H1 (cell line): ENCODE measurements at regions not wholly inside any gene's neighbourhood (a gene's known extent, or its start where the extent isn't known, plus 50 kb on each side); places are given as distances from the start of the nearest gene placed in this dataset.

Experiments
- CTCF ChIA-PET: fragments of 300-600 bp; sonication (Branson Sonifier 250); formaldehyde crosslinking; loops from one replicate; lab custom pipeline; 2021; ENCODE audit not compliant: partially characterized antibody; lab: Charles Lee
- POLR2A ChIA-PET: fragments of 300-600 bp; sonication (Branson Sonifier 250); formaldehyde crosslinking; loops from one replicate; lab custom pipeline; 2021; ENCODE audit warnings: inconsistent platforms; ENCODE audit not compliant: partially characterized antibody; lab: Charles Lee
- DNase-seq, 2 experiments: peaks; one replicate each; pipeline versions ENCODE4 v3.0.0 to v3.0.0-alpha.2; 2010 to 2022; ENCODE audit warnings: low spot score in 2 of 2, low read depth in 1 of 2, mixed read lengths in 1 of 2
- FAIRE-seq: peaks from 2 replicates; lab custom pipeline; 2011; peaks lifted over from hg19 to GRCh38; lab: Jason Lieb, UNC
- H2AFZ ChIP-seq: 2 replicates; pipeline ENCODE4 v1.8.1; 2012; ENCODE audit warnings: low read length, inconsistent platforms
- H2AK5ac ChIP-seq: 2 replicates; pipeline ENCODE4 v1.6.1; 2013; ENCODE audit warnings: low read depth, low read length
- H2BK120ac ChIP-seq: replicated peaks from 2 replicates; pipeline ENCODE3; 2013; ENCODE audit warnings: low read depth, low read length, inconsistent platforms
- H2BK12ac ChIP-seq: 2 replicates; pipeline ENCODE4 v1.6.1; 2013; ENCODE audit warnings: low read depth, low read length
- H2BK15ac ChIP-seq: 2 replicates; pipeline ENCODE4 v1.6.1; 2013; ENCODE audit warnings: low read length
- H2BK20ac ChIP-seq: 2 replicates; pipeline ENCODE4 v1.6.1; 2013; ENCODE audit warnings: low read length
- H2BK5ac ChIP-seq: 2 replicates; pipeline ENCODE4 v1.6.1; 2013; ENCODE audit warnings: low read depth, low read length
- H3K14ac ChIP-seq: 2 replicates; pipeline ENCODE4 v1.6.1; 2013; ENCODE audit warnings: inconsistent platforms; ENCODE audit not compliant: insufficient read length
- H3K18ac ChIP-seq: 2 replicates; pipeline ENCODE4 v1.6.1; 2013; ENCODE audit warnings: low read length; ENCODE audit errors: extremely low read depth
- H3K23ac ChIP-seq: 2 replicates; pipeline ENCODE4 v1.6.1; 2013; ENCODE audit warnings: inconsistent platforms; ENCODE audit not compliant: insufficient read length
- H3K23me2 ChIP-seq: 2 replicates; pipeline ENCODE4 v1.6.1; 2013; ENCODE audit warnings: low read depth, low read length
- H3K27ac ChIP-seq: 2 replicates; pipeline ENCODE4 v1.6.1; 2011; ENCODE audit warnings: low read depth, low read length, inconsistent platforms
- H3K27me3 ChIP-seq, 4 experiments: replicated peaks in 1 of 4; 1 replicate in 1 of 4; 2 replicates in 3 of 4; pipeline versions ENCODE4 v1.6.1 to v1.8.1; 2011 to 2013; ENCODE audit warnings: low read length in 3 of 4, mild to moderate bottlenecking in 3 of 4, inconsistent platforms in 2 of 4, mixed read lengths in 2 of 4, moderate library complexity in 1 of 4; ENCODE audit not compliant: control insufficient read depth in 3 of 4, insufficient read depth in 3 of 4; ENCODE audit errors: extremely low read depth in 1 of 4
- H3K36me3 ChIP-seq, 4 experiments: 2 replicates each; pipeline versions ENCODE4 v1.6.1 to v1.8.1; 2011 to 2013; ENCODE audit warnings: mild to moderate bottlenecking in 4 of 4, low read length in 3 of 4, moderate library complexity in 2 of 4, control low read depth in 1 of 4, inconsistent platforms in 1 of 4; ENCODE audit not compliant: insufficient read depth in 4 of 4, control insufficient read depth in 2 of 4
- H3K4ac ChIP-seq: replicated peaks from 2 replicates; pipeline ENCODE3; 2013; ENCODE audit warnings: low read length, low read depth, mixed read lengths, inconsistent platforms; ENCODE audit not compliant: insufficient read length
- H3K4me1 ChIP-seq, 4 experiments: replicated peaks in 1 of 4; 1 replicate in 1 of 4; 2 replicates in 3 of 4; pipeline versions ENCODE4 v1.6.1 to v1.8.1; 2011 to 2013; ENCODE audit warnings: low read length in 3 of 4, inconsistent platforms in 2 of 4, mixed read lengths in 1 of 4; ENCODE audit not compliant: insufficient read depth in 4 of 4, control insufficient read depth in 3 of 4
- H3K4me2 ChIP-seq, 2 experiments: 2 replicates each; pipeline versions ENCODE4 v1.6.1 to v1.8.1; 2011 to 2013; ENCODE audit warnings: low read depth in 2 of 2, low read length in 2 of 2, control low read depth in 1 of 2, inconsistent platforms in 1 of 2, mild to moderate bottlenecking in 1 of 2; ENCODE audit not compliant: insufficient read depth in 1 of 2
- H3K4me3 ChIP-seq, 4 experiments: fragments of 200-600, 300-600 bp in 1 of 4; sonication (generic), shearing (Covaris generic), sonication (Bioruptor Twin) in 1 of 4; 2 replicates each; pipeline versions ENCODE4 v1.5.1 to v1.8.1; 2011 to 2016; ENCODE audit warnings: low read length in 4 of 4, low read depth in 3 of 4, control low read depth in 2 of 4, inconsistent platforms in 2 of 4, mild to moderate bottlenecking in 2 of 4, mixed read lengths in 1 of 4, moderate library complexity in 1 of 4; ENCODE audit not compliant: insufficient read depth in 2 of 4; ENCODE audit errors: extremely low read depth in 1 of 4
- H3K56ac ChIP-seq: replicated peaks from 2 replicates; pipeline ENCODE3; 2013; ENCODE audit warnings: low read depth, mild to moderate bottlenecking, mixed read lengths, low read length, inconsistent platforms; ENCODE audit not compliant: insufficient read length
- H3K79me1 ChIP-seq: 2 replicates; pipeline ENCODE4 v1.6.1; 2013; ENCODE audit warnings: low read depth, low read length, control low read depth
- H3K79me2 ChIP-seq, 2 experiments: 2 replicates each; pipeline versions ENCODE4 v1.6.1 to v1.8.1; 2012 to 2013; ENCODE audit warnings: low read length in 2 of 2, mild to moderate bottlenecking in 2 of 2, inconsistent platforms in 1 of 2; ENCODE audit not compliant: insufficient read depth in 2 of 2, control insufficient read depth in 1 of 2
- H3K9ac ChIP-seq, 4 experiments: replicated peaks in 1 of 4; 1 replicate in 1 of 4; 2 replicates in 3 of 4; pipeline versions ENCODE4 v1.6.1 to v1.8.1; 2011 to 2013; ENCODE audit warnings: low read depth in 3 of 4, low read length in 3 of 4, control low read depth in 2 of 4, mild to moderate bottlenecking in 2 of 4, moderate library complexity in 2 of 4, inconsistent platforms in 1 of 4; ENCODE audit errors: extremely low read depth in 1 of 4
- H3K9me3 ChIP-seq, 2 experiments: 2 replicates each; pipeline versions ENCODE4 v1.6.1 to v1.8.1; 2012 to 2013; ENCODE audit warnings: mild to moderate bottlenecking in 2 of 2, moderate library complexity in 2 of 2, control low read depth in 1 of 2, inconsistent platforms in 1 of 2, low read depth in 1 of 2, low read length in 1 of 2, mixed read lengths in 1 of 2; ENCODE audit not compliant: insufficient read depth in 2 of 2
- H4K20me1 ChIP-seq, 2 experiments: replicated peaks in 1 of 2; 2 replicates each; pipeline versions ENCODE3 to v1.8.1; 2011 to 2013; ENCODE audit warnings: inconsistent platforms in 2 of 2, low read length in 2 of 2, mild to moderate bottlenecking in 1 of 2; ENCODE audit not compliant: insufficient read depth in 2 of 2, control insufficient read depth in 1 of 2
- H4K5ac ChIP-seq: 2 replicates; pipeline ENCODE4 v1.6.1; 2013; ENCODE audit warnings: low read length, low read depth, mixed read lengths, inconsistent platforms; ENCODE audit not compliant: insufficient read length
- H4K8ac ChIP-seq: 2 replicates; pipeline ENCODE4 v1.8.0; 2013; ENCODE audit warnings: mild to moderate bottlenecking, moderate library complexity, low read length, inconsistent platforms; ENCODE audit not compliant: insufficient read depth; ENCODE audit errors: extremely low read depth
- H4K91ac ChIP-seq: replicated peaks from 2 replicates; pipeline ENCODE3; 2013; ENCODE audit warnings: low read length, mixed read lengths, inconsistent platforms; ENCODE audit not compliant: insufficient read length
- FOSL1 ChIP-seq: IDR thresholded peaks from 2 replicates; pipeline ENCODE4 v1.6.1; 2011; ENCODE audit warnings: mild to moderate bottlenecking, low read depth, low read length, moderate library complexity; ENCODE audit not compliant: insufficient read depth
- GABPA ChIP-seq: IDR thresholded peaks from 2 replicates; pipeline ENCODE4 v1.6.1; 2011; ENCODE audit warnings: mild to moderate bottlenecking, low read length, moderate library complexity, borderline replicate concordance; ENCODE audit not compliant: insufficient read depth
- HDAC2 ChIP-seq, 2 experiments: fragments of 300-600 bp in 1 of 2; sonication (generic) in 1 of 2; IDR thresholded peaks; 2 replicates each; pipeline ENCODE4 v1.6.1; 2011 to 2012; ENCODE audit warnings: low read depth in 2 of 2, low read length in 2 of 2, mild to moderate bottlenecking in 2 of 2, moderate library complexity in 2 of 2, borderline replicate concordance in 1 of 2, inconsistent platforms in 1 of 2
- SP4 ChIP-seq: IDR thresholded peaks from 2 replicates; pipeline ENCODE4 v1.6.1; 2012; ENCODE audit warnings: low read length, inconsistent platforms
- WGBS, 2 experiments: shearing (Covaris generic) in 1 of 2; methylation state at CpG; one replicate each; pipeline versions ENCODE4 v1.1.6 to v1.1.7; 2013 to 2015; ENCODE audit warnings: low lambda C conversion rate in 2 of 2, mixed read lengths in 2 of 2, inconsistent platforms in 1 of 2, low coverage in 1 of 2, missing lambda C conversion rate in 1 of 2; ENCODE audit not compliant: insufficient replicate concordance in 2 of 2, insufficient coverage in 1 of 2, insufficient read length in 1 of 2; ENCODE audit errors: extremely low coverage in 1 of 2, missing lambda C conversion rate in 1 of 2; 5-methylcytosine and 5-hydroxymethylcytosine counted together

- 95% methylated on average over 9 of the region's 9 CpGs; no CpG with 5 or more reads in 1 of the 2 experiments for WGBS, 2 experiments
- TF ChIP-seq SP4 (no peak), HDAC2 (IDR thresholded peaks at IDR 0.05; ENCODE audit: borderline replicate concordance in 1 of 2, low read depth in 2 of 2, low read length in 2 of 2) (no peak), GABPA (no peak), FOSL1 (no peak)
- no peak overlapping the region for H2BK120ac ChIP-seq
These were observed 51.4 kb upstream of the KANK4 start for GRCh38 chr1:62370594-62370993.

More at GRCh38 chr1:62370594-62370993, 51.4 kb upstream of the KANK4 start:
- H3K36me3 ChIP-seq, result no peaks in the 10 kb centered on the region
- H3K23me2 ChIP-seq, result no peaks in the 10 kb centered on the region
- H3K9me3 ChIP-seq, result peaks cover 4 to 5% of the 10 kb centered on the region in 2 experiments; a peak in 2 of 4 replicates
- H3K23ac ChIP-seq, result no peak overlapping the region
- H2BK15ac ChIP-seq, result no peak overlapping the region
- no peak overlapping the region for H3K14ac ChIP-seq
- H3K79me1 ChIP-seq, result no peaks in the 10 kb centered on the region
- no peak overlapping the region for H2BK20ac ChIP-seq
- no peak overlapping the region for H3K4me3 ChIP-seq
- no peak overlapping the region for H2BK12ac ChIP-seq
- H3K79me2 ChIP-seq, result no peaks in the 10 kb centered on the region
- H3K4me1 ChIP-seq, result peaks cover 0 to 2% (median 0%) of the 10 kb centered on the region in 4 experiments; a peak in 1 of 7 replicates
- H4K20me1 ChIP-seq, result no peaks in the 10 kb centered on the region
- no peak overlapping the region for H4K91ac ChIP-seq
- no peak overlapping the region for H3K18ac ChIP-seq
- no peak overlapping the region for H4K5ac ChIP-seq
- ChIA-PET CTCF (interaction anchor here (0.6 to 2.1 kb wide), 4 partner anchors 12 to 298 kb away, joined by 3 to 8 read pairs (median 4); no protein-coding TSS in a partner anchor), POLR2A (no interaction called here)
- DNase-seq, result no peak
- no peak overlapping the region for H4K8ac ChIP-seq
- no peak overlapping the region for H3K4me2 ChIP-seq
- H3K27me3 ChIP-seq, result no peaks in the 10 kb centered on the region
- no peak overlapping the region for H2AFZ ChIP-seq
- no peak overlapping the region for H3K56ac ChIP-seq
- no peak overlapping the region for H3K9ac ChIP-seq
- H2BK5ac ChIP-seq, result no peak overlapping the region
- H2AK5ac ChIP-seq, result no peak overlapping the region
- no peak overlapping the region for H3K27ac ChIP-seq
- FAIRE-seq, result no peak
- H3K4ac ChIP-seq, result no peak overlapping the region
